NCI-H1436 (cell line): ENCODE measurements at regions not wholly inside any gene's neighbourhood (a gene's known extent, or its start where the extent isn't known, plus 50 kb on each side); places are given as distances from the start of the nearest gene placed in this dataset.

Experiments
- DNase-seq: peaks from one replicate; lab custom pipeline; 2025; lab: John Stamatoyannopoulos, UW

- DNase-seq: no peak
Measured at GRCh38 chr5:76030343-76030742, 52.8 kb upstream of the SV2C start.

GRCh38 chr5:76029739-76030138, 53.4 kb upstream of the SV2C start:
- DNase-seq: no peak

GRCh38 chr5:76025790-76026189, 57.4 kb upstream of the SV2C start:
- DNase-seq: no peak

- DNase-seq: no peak
Measured at GRCh38 chr5:76025069-76025468, 58.1 kb upstream of the SV2C start.

- DNase-seq: no peak
Measured at GRCh38 chr5:76022611-76023010, 60.6 kb upstream of the SV2C start.

GRCh38 chr5:76021936-76022584, 61.1 kb upstream of the SV2C start:
- no peak for DNase-seq

- no peak for DNase-seq
Measured at GRCh38 chr5:76016258-76016657, 66.9 kb upstream of the SV2C start.

GRCh38 chr5:76014005-76014404, 69.2 kb upstream of the SV2C start:
- DNase-seq: no peak

- no peak for DNase-seq
Measured at GRCh38 chr5:76007904-76008303, 75.3 kb upstream of the SV2C start.

GRCh38 chr5:76000582-76000981, 82.6 kb upstream of the SV2C start:
- no peak for DNase-seq

- DNase-seq: no peak
Measured at GRCh38 chr5:75993643-75994520, 89.3 kb upstream of the SV2C start.

- no peak for DNase-seq
Measured at GRCh38 chr5:75993183-75993582, 90.0 kb upstream of the SV2C start.

GRCh38 chr5:75992753-75993152, 90.4 kb upstream of the SV2C start:
- no peak for DNase-seq

- no peak for DNase-seq
Measured at GRCh38 chr5:75985077-75985476, 98.1 kb upstream of the SV2C start.

GRCh38 chr5:75975496-75975895, 107.7 kb upstream of the SV2C start:
- DNase-seq: no peak

GRCh38 chr5:75965292-75965691, 117.9 kb upstream of the SV2C start:
- DNase-seq: no peak

- DNase-seq: no peak
Measured at GRCh38 chr5:75964008-75964407, 119.2 kb upstream of the SV2C start.

GRCh38 chr5:75963554-75963953, 119.6 kb upstream of the SV2C start:
- DNase-seq: no peak

- DNase-seq: no peak
Measured at GRCh38 chr5:75961818-75962217, 121.4 kb upstream of the SV2C start.

- DNase-seq: no peak
Measured at GRCh38 chr5:75960129-75960528, 123.1 kb upstream of the SV2C start.

- DNase-seq: no peak
Measured at GRCh38 chr5:75952963-75953362, 130.2 kb upstream of the SV2C start.

GRCh38 chr5:75952291-75952690, 130.9 kb upstream of the SV2C start:
- no peak for DNase-seq

GRCh38 chr5:75951716-75952115, 131.5 kb upstream of the SV2C start:
- DNase-seq: no peak

- DNase-seq: no peak
Measured at GRCh38 chr5:75951158-75951557, 132.0 kb upstream of the SV2C start.
